CD4-positive, alpha-beta memory T cell (primary cell): ENCODE measurements at regions not wholly inside any gene's neighbourhood (a gene's known extent, or its start where the extent isn't known, plus 50 kb on each side); places are given as distances from the start of the nearest gene placed in this dataset.
A peak's percentile ranks its signal among the peaks of the same experiment; 100 is the strongest.

ENCODE experiments used
- CTCF ChIA-PET: fragments of 350-600 bp; sonication (Branson Sonifier 250); formaldehyde crosslinking; loops from one replicate; lab custom pipeline; 2021; ENCODE audit warnings: inconsistent platforms; ENCODE audit not compliant: partially characterized antibody; lab: Charles Lee
- POLR2A ChIA-PET: fragments of 350-600 bp; sonication (Branson Sonifier 250); formaldehyde crosslinking; loops from one replicate; lab custom pipeline; 2021; ENCODE audit not compliant: partially characterized antibody; lab: Charles Lee
- DNase-seq, 5 donors: peaks; one replicate each; pipeline versions ENCODE4 v3.0.0 to v3.0.0-alpha.2; 2020 to 2022; ENCODE audit warnings: mixed read lengths in 1 of 5
- H3K27ac ChIP-seq: one replicate; pipeline ENCODE4 v1.7.0; 2013; ENCODE audit warnings: low read depth, low read length
- H3K27me3 ChIP-seq: 2 replicates; pipeline ENCODE4 v1.7.0; 2013; ENCODE audit warnings: mild to moderate bottlenecking, low read length, moderate library complexity; ENCODE audit not compliant: insufficient read depth
- H3K36me3 ChIP-seq: 2 replicates; pipeline ENCODE4 v1.7.0; 2013; ENCODE audit warnings: mild to moderate bottlenecking, low read length, moderate library complexity; ENCODE audit not compliant: insufficient read depth
- H3K4me1 ChIP-seq: 2 replicates; pipeline ENCODE4 v1.7.0; 2013; ENCODE audit warnings: mild to moderate bottlenecking, low read length, moderate library complexity; ENCODE audit not compliant: insufficient read depth
- H3K4me3 ChIP-seq, 2 donors: one replicate each; pipeline ENCODE4 v1.7.0; 2013; ENCODE audit warnings: low read length in 2 of 2, mild to moderate bottlenecking in 1 of 2
- H3K9me3 ChIP-seq, 2 donors: one replicate each; pipeline ENCODE4 v1.7.0; 2013; ENCODE audit warnings: low read length in 2 of 2, control low read depth in 1 of 2; ENCODE audit not compliant: control insufficient read depth in 1 of 2
- H3K27ac Mint-ChIP-seq, 7 donors: one replicate each; pipeline ENCODE4 v1.8.0; 2020 to 2021; ENCODE audit warnings: mixed read lengths in 7 of 7, mild to moderate bottlenecking in 6 of 7, inconsistent platforms in 3 of 7, moderate library complexity in 3 of 7
- H3K27me3 Mint-ChIP-seq, 2 donors: one replicate each; pipeline ENCODE4 v1.8.0; 2020 to 2021; ENCODE audit warnings: mixed read lengths in 2 of 2
- H3K36me3 Mint-ChIP-seq, 2 donors: one replicate each; pipeline ENCODE4 v1.8.0; 2020 to 2021; ENCODE audit warnings: mixed read lengths in 2 of 2, inconsistent platforms in 1 of 2, mild to moderate bottlenecking in 1 of 2
- H3K4me1 Mint-ChIP-seq, 4 donors: one replicate each; pipeline ENCODE4 v1.8.0; 2020 to 2021; ENCODE audit warnings: mixed read lengths in 4 of 4, mild to moderate bottlenecking in 1 of 4
- H3K4me3 Mint-ChIP-seq, 8 donors: one replicate each; pipeline ENCODE4 v1.8.0; 2020 to 2021; ENCODE audit warnings: mixed read lengths in 8 of 8, mild to moderate bottlenecking in 7 of 8, moderate library complexity in 6 of 8, inconsistent platforms in 3 of 8
- H3K9me3 Mint-ChIP-seq, 8 donors: one replicate each; pipeline ENCODE4 v1.8.0; 2020 to 2021; ENCODE audit warnings: mixed read lengths in 8 of 8, mild to moderate bottlenecking in 5 of 8, inconsistent platforms in 3 of 8, moderate library complexity in 1 of 8
- intact Hi-C: fragments of 100-400 bp; cut with micrococcal nuclease; formaldehyde crosslinking; loops from one replicate; pipeline ENCODE4 v1.15.1; 2023

GRCh38 chr7:142379201-142379885 is 121.5 kb upstream of the PRSS58 start:
- H3K27me3 ChIP-seq: no peaks in the 10 kb centered on the region
- peak overlapping the region in 1 of 7 donors; percentile 2 for H3K27ac Mint-ChIP-seq
- no peaks in the 10 kb centered on the region for H3K36me3 Mint-ChIP-seq
- H3K9me3 Mint-ChIP-seq: no peaks in the 10 kb centered on the region
- H3K4me1 Mint-ChIP-seq: peaks cover 7 to 12% (median 10%) of the 10 kb centered on the region in 4 donors
- intact Hi-C loops: no loop called here
- no peak overlapping the region for H3K4me3 ChIP-seq
- peaks cover 7% of the 10 kb centered on the region for H3K4me1 ChIP-seq
- peaks cover 0 to 4% of the 10 kb centered on the region in 2 donors for H3K27me3 Mint-ChIP-seq
- H3K36me3 ChIP-seq: no peaks in the 10 kb centered on the region
- CTCF ChIA-PET: interaction anchor here (1.0 to 1.4 kb wide), 4 partner anchors 9 to 861 kb away, joined by 3 to 4 read pairs (median 3); no protein-coding TSS in a partner anchor
- POLR2A ChIA-PET: interaction anchor here (2.0 kb wide), 1 partner anchor 429 kb away, joined by 7 read pairs; no protein-coding TSS in a partner anchor
- H3K4me3 Mint-ChIP-seq: peak overlapping the region in 1 of 8 donors; percentile 5
- no peak overlapping the region for H3K27ac ChIP-seq
- no peaks in the 10 kb centered on the region for H3K9me3 ChIP-seq
- no peak for DNase-seq

DNA sequence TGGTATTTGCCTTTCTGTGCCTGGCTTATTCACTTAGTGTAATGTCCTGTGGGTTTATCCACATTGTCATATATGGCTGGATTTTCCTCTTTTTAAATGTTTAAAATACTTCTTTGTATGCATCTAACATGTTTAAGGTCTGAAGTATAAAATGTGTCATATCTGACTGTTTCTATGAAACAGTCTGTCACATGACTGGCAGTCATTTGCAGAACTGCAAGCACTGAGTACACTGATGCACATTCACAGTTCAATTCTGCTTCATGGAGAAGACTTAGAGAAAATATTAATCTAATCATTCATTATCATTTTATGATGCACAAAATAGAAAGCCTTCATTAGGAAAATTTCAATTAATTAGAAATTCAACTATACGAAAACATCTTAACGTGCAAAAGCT is 119.7 kb upstream of the PRSS58 start:
- DNase-seq: no peak
- Mint-ChIP-seq H3K27me3 (peaks cover 1 to 6% of the 10 kb centered on the region in 2 donors), H3K27ac (peak overlapping the region in 1 of 7 donors; percentile 80), H3K9me3 (no peaks in the 10 kb centered on the region), H3K36me3 (no peaks in the 10 kb centered on the region), H3K4me3 (no peak overlapping the region), H3K4me1 (peaks cover 0 to 4% (median 2%) of the 10 kb centered on the region in 4 donors)
- ChIA-PET CTCF (no interaction called here), POLR2A (no interaction called here)
- intact Hi-C loops: no loop called here
- Histone ChIP-seq H3K9me3 (no peaks in the 10 kb centered on the region), H3K4me3 (no peak overlapping the region), H3K4me1 (no peaks in the 10 kb centered on the region), H3K36me3 (no peaks in the 10 kb centered on the region), H3K27ac (no peak overlapping the region), H3K27me3 (no peaks in the 10 kb centered on the region)

DNA sequence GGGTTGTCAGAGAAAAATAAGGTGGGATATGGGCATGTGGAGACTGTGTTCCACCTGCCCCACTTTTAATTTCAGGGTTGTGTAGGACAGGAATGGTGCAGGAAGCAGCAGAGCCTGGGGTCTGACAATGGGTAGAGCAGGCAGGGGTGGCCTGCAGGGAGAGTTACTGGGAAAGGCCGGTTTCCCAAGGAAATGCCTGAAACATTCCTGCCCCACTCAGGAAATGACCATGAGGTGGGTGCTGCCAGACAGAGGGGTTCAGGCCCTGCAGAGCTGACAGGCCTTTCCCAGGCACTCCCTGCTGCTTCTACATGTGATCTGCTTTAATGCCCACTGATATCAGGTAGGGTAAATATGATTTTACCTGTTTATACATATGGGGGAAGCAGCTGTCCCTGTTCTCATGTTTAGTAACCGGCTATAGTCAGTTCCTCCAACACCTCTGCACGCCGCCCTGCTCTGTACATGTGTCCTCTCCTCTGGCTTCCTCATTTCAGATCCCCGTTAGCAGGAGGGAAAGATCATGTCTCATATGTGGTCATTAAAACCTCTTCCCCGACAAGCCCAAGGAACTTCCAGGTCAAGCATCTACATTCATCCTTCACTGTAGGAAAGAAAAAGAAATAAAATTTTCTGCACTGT is 118.6 kb upstream of the PRSS58 start:
- H3K4me1 ChIP-seq: no peaks in the 10 kb centered on the region
- Mint-ChIP-seq H3K27me3 (peaks cover 2 to 8% of the 10 kb centered on the region in 2 donors), H3K4me3 (peak overlapping the region in 1 of 8 donors; percentile 64), H3K36me3 (no peaks in the 10 kb centered on the region), H3K4me1 (peaks cover 0 to 3% (median 0%) of the 10 kb centered on the region in 4 donors), H3K9me3 (no peaks in the 10 kb centered on the region), H3K27ac (peak overlapping the region in 2 of 7 donors; percentile 40 to 44)
- ChIA-PET CTCF (interaction anchor here (2.4 to 2.5 kb wide), 2 partner anchors 10 to 17 kb away, joined by 7 to 15 read pairs; no protein-coding TSS in a partner anchor), POLR2A (interaction anchor here (0.9 kb wide), 1 partner anchor 8 kb away, joined by 4 read pairs; no protein-coding TSS in a partner anchor)
- H3K27me3 ChIP-seq: no peaks in the 10 kb centered on the region
- intact Hi-C loops: no loop called here
- H3K4me3 ChIP-seq: no peak overlapping the region
- H3K27ac ChIP-seq: no peak overlapping the region
- no peaks in the 10 kb centered on the region for H3K9me3 ChIP-seq
- no peak for DNase-seq
- H3K36me3 ChIP-seq: no peaks in the 10 kb centered on the region

DNA sequence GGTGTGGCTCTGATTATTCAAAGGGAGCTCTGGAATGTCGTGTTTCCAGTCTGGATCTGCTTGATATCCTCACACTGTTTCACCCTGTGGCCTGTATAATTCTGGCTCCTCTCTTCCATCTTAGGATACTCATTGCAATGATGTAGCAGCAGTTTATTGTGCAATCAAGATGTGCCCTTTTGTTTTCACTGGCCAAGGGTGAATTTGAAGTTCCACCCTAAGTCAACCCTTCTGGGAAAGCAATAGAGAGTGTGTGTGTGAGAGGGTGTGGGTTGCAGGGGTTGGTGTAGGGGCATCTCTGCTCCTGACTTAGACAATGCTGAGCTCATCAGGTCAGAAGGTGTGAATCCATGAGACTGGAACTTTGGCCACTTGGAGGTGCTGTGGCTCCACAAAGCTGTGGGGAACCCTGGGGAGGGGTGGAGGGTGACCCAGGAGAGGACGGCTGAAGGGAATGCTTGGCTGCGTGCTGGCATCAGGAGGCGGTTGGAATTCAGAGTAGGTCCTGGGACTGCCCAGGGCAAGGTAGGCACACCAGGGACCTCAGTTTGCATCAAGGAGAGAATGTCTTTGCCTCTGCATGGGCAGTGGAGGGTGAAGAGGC is 118.0 kb upstream of the PRSS58 start:
- Histone ChIP-seq H3K4me3 (no peak overlapping the region), H3K27me3 (no peaks in the 10 kb centered on the region), H3K27ac (no peak overlapping the region), H3K36me3 (no peaks in the 10 kb centered on the region), H3K4me1 (no peaks in the 10 kb centered on the region), H3K9me3 (no peaks in the 10 kb centered on the region)
- H3K9me3 Mint-ChIP-seq: no peaks in the 10 kb centered on the region
- peaks cover 6 to 8% of the 10 kb centered on the region in 2 donors for H3K27me3 Mint-ChIP-seq
- H3K4me1 Mint-ChIP-seq: peaks cover 0 to 3% (median 0%) of the 10 kb centered on the region in 4 donors
- peak overlapping the region in 3 of 8 donors; percentile 44 to 64 (median 47) for H3K4me3 Mint-ChIP-seq
- intact Hi-C loops: no loop called here
- DNase-seq: peak in 1 of 5 donors; percentile 11
- no peaks in the 10 kb centered on the region for H3K36me3 Mint-ChIP-seq
- POLR2A ChIA-PET: interaction anchor here (0.9 kb wide), 1 partner anchor 9 kb away, joined by 4 read pairs; no protein-coding TSS in a partner anchor
- peak overlapping the region in 3 of 7 donors; percentile 40 to 58 (median 44) for H3K27ac Mint-ChIP-seq
- CTCF ChIA-PET: interaction anchor here (0.7 to 2.5 kb wide), 4 partner anchors 10 to 1752 kb away, joined by 3 to 15 read pairs (median 6); no protein-coding TSS in a partner anchor

- peaks cover 8 to 10% of the 10 kb centered on the region in 2 donors for H3K27me3 Mint-ChIP-seq
- no peak for DNase-seq
- H3K27ac ChIP-seq: no peak overlapping the region
- H3K4me3 Mint-ChIP-seq: no peak overlapping the region
- H3K36me3 ChIP-seq: no peaks in the 10 kb centered on the region
- H3K27ac Mint-ChIP-seq: no peak overlapping the region
- H3K27me3 ChIP-seq: no peaks in the 10 kb centered on the region
- no peak overlapping the region for H3K4me3 ChIP-seq
- H3K36me3 Mint-ChIP-seq: peaks cover 0 to 2% of the 10 kb centered on the region in 2 donors
- ChIA-PET CTCF (interaction anchor here (1.0 to 1.4 kb wide), 3 partner anchors 13 to 18 kb away, joined by 3 to 5 read pairs (median 4); no protein-coding TSS in a partner anchor), POLR2A (interaction anchor here (1.0 kb wide), 1 partner anchor 8 kb away, joined by 3 read pairs; no protein-coding TSS in a partner anchor)
- H3K9me3 Mint-ChIP-seq: peaks cover 0 to 22% (median 9%) of the 10 kb centered on the region in 8 donors
- H3K4me1 Mint-ChIP-seq: peaks cover 0 to 3% (median 0%) of the 10 kb centered on the region in 4 donors
- H3K4me1 ChIP-seq: no peaks in the 10 kb centered on the region
- intact Hi-C loops: no loop called here
- no peaks in the 10 kb centered on the region for H3K9me3 ChIP-seq
Measured at GRCh38 chr7:142372727-142373126, 114.9 kb upstream of the PRSS58 start.

GRCh38 chr7:142371586-142372377 is 113.9 kb upstream of the PRSS58 start:
- no peak for DNase-seq
- Histone ChIP-seq H3K36me3 (no peaks in the 10 kb centered on the region), H3K9me3 (no peaks in the 10 kb centered on the region), H3K4me3 (no peak overlapping the region), H3K4me1 (no peaks in the 10 kb centered on the region), H3K27ac (no peak overlapping the region), H3K27me3 (no peaks in the 10 kb centered on the region)
- intact Hi-C loops: no loop called here
- H3K4me1 Mint-ChIP-seq: peaks cover 0 to 3% (median 0%) of the 10 kb centered on the region in 4 donors
- ChIA-PET CTCF (interaction anchor here (0.8 to 1.4 kb wide), 4 partner anchors 12 to 522 kb away, joined by 3 to 5 read pairs (median 4); no protein-coding TSS in a partner anchor), POLR2A (no interaction called here)
- peaks cover 8 to 10% of the 10 kb centered on the region in 2 donors for H3K27me3 Mint-ChIP-seq
- H3K27ac Mint-ChIP-seq: no peak overlapping the region
- H3K36me3 Mint-ChIP-seq: peaks cover 0 to 2% of the 10 kb centered on the region in 2 donors
- peaks cover 0 to 23% (median 10%) of the 10 kb centered on the region in 8 donors for H3K9me3 Mint-ChIP-seq
- no peak overlapping the region for H3K4me3 Mint-ChIP-seq
